Heart right ventricle (tissue), 16 donors: ENCODE measurements at regions not wholly inside any gene's neighbourhood (a gene's known extent, or its start where the extent isn't known, plus 50 kb on each side); places are given as distances from the start of the nearest gene placed in this dataset.

Experiments used
- ATAC-seq, 8 donors: fragments of 200-7000 bp; cut with Tn5 transposase; one replicate each; pipeline ENCODE4 v1.9.1; 2020; ENCODE audit warnings: mild to moderate bottlenecking in 8 of 8, moderate library complexity in 8 of 8, moderate number of reproducible peaks in 1 of 8
- DNase-seq, 2 donors: peaks; one replicate each; pipeline ENCODE4 v3.0.0-alpha.2; 2020
- H3K27ac ChIP-seq, 10 donors: fragments of 200-600 bp; sonication (generic) in 2 of 10; one replicate each; pipeline versions ENCODE4 v1.5.0 to v1.8.0; 2020 to 2022; ENCODE audit warnings: mild to moderate bottlenecking in 3 of 10
- H3K27me3 ChIP-seq, 7 donors: fragments of 200-600 bp; one replicate each; pipeline ENCODE4 v1.8.0; 2021 to 2022; ENCODE audit warnings: mild to moderate bottlenecking in 2 of 7
- H3K36me3 ChIP-seq, 9 donors: fragments of 200-600 bp; sonication (generic) in 1 of 9; one replicate each; pipeline versions ENCODE4 v1.5.0 to v1.8.0; 2020 to 2022; ENCODE audit warnings: mild to moderate bottlenecking in 2 of 9
- H3K4me1 ChIP-seq, 9 donors: fragments of 200-600 bp; sonication (generic) in 1 of 9; one replicate each; pipeline versions ENCODE4 v1.5.0 to v1.8.0; 2020 to 2022; ENCODE audit warnings: mild to moderate bottlenecking in 4 of 9
- H3K4me3 ChIP-seq, 10 donors: fragments of 200-600 bp; sonication (generic) in 2 of 10; one replicate each; pipeline versions ENCODE4 v1.5.0 to v1.8.0; 2020 to 2022; ENCODE audit warnings: mild to moderate bottlenecking in 7 of 10, moderate library complexity in 2 of 10
- H3K9me3 ChIP-seq, 11 donors: fragments of 200-600 bp in 10 of 11; sonication (generic) in 2 of 11; one replicate each; pipeline versions ENCODE4 v1.5.0 to v1.8.0; 2013 to 2022; ENCODE audit warnings: mild to moderate bottlenecking in 2 of 11, control low read depth in 1 of 11, moderate library complexity in 1 of 11
- CTCF ChIP-seq, 9 donors: fragments of 200-600 bp; sonication (generic) in 2 of 9; IDR thresholded peaks; one replicate each; pipeline versions ENCODE4 v1.5.0 to v1.8.0; 2021 to 2022; ENCODE audit warnings: antibody characterized with exemption in 9 of 9, mild to moderate bottlenecking in 5 of 9, moderate library complexity in 1 of 9
- WGBS, 2 donors: extraction: QIAGEN DNeasy Blood & Tissue Kit; methylation state at CpG; one replicate each; pipeline ENCODE4 v1.1.7; 2013; ENCODE audit warnings: inconsistent platforms in 1 of 2; 5-methylcytosine and 5-hydroxymethylcytosine counted together
- intact Hi-C, 10 donors: fragments of 100-400 bp; cut with DNase I; formaldehyde crosslinking; loops; one replicate each; pipeline versions ENCODE4 v1.11.1 to v1.14.2; 2022
- donor health status: Arrhythmogenic right ventricular cardiomyopathy.
- donor health status: ischemic (EF 13 %, LVEDD 7.1; RV severe dilation, severe dysfunction).
- donor health status: healthy with polysubstance abuse.
- donor health status: DM: no; HTN: yes; CAD: no.
- donor health status: DM: no; HTN: no; CAD: no.
- donor health status: ischemic (EF 25% LVEDD 6.9; RV normal size, moderate dysfunction).
- donor health status: ischemic (EF 25% LVEDD 5.7; RV mildly dilated, moderate dysfunction).
- donor health status: healthy.
- donor health status: DM: yes; HTN: yes; CAD: no.
- donor health status: Ischemic cardiomyopathy.
- donor health status: ischemic (EF 35%, LVEDD 5.7; RV mildly dilated, moderate dysfunction).
- donor health status: nonischemic (EF 11% LVEDD 7.7; RV severe dilation, severe dysfunction).
- donor health status: DM: yes; HTN: yes; CAD: no.
- donor health status: PGD.
- donor health status: ischemic (EF 29% LVEDD 5.4; RV normal size, mild dysfunction).
- donor health status: nonischemic (EF 23%, LVEDD 6.1; RV moderate dilation, normal function).

DNA sequence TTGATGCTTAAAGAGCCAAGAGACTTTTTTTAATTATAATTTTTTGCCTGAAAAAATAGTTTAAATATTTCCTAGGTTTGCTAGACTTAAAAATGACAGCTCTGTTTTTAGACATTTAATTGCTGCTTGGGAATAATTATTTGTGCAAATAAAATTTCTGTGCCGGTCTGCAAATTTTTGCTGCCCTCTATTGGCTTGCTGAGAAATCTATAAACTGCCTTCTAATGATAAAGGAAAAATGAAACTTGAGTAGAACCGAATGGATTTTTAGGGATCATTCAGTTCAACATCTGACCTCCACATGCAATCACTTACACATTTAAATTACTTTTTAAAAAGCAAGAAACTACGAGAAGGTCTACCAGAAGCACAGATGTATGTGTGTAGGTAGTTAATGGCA lies 434.0 kb downstream of the FAM133A start:
- TF ChIP-seq CTCF (IDR thresholded peaks at IDR 0.05) = no peak
- WGBS, 2 donors = 32 to 49% methylated on average over 3 of the region's 3 CpGs
- Histone ChIP-seq H3K27ac (no peak overlapping the region), H3K4me3 (no peak overlapping the region), H3K36me3 (no peaks in the 10 kb centered on the region), H3K9me3 (peaks cover 0 to 6% (median 0%) of the 10 kb centered on the region in 11 donors), H3K4me1 (no peaks in the 10 kb centered on the region), H3K27me3 (peaks cover 0 to 3% (median 0%) of the 10 kb centered on the region in 7 donors)
- intact Hi-C loops = no loop called here
- DNase-seq (no peak), ATAC-seq (no peak)

DNA sequence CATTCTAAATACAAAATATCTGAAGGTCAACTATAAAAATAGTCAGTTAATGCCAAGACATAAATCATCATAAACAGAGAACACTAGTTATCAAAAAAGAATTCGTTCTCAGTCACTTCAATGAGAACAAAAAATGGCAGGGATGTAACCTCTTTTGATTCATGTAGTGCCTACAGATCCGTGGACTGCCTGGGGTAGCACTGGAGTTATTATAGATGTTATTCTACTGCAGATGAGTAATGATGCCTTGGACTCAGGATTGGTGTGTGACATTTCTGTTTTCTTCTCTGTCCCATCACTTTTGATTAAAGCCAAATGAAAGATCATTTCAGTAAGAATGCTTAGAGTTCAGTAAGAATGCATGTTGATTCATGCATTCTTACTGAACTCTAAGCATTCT lies 440.4 kb downstream of the FAM133A start:
- H3K27ac ChIP-seq = no peak overlapping the region
- intact Hi-C loops = no loop called here
- ATAC-seq (no peak), DNase-seq (no peak)
- peaks cover 0 to 4% (median 0%) of the 10 kb centered on the region in 7 donors for H3K27me3 ChIP-seq
- no peaks in the 10 kb centered on the region for H3K9me3 ChIP-seq
- no peak overlapping the region for H3K4me3 ChIP-seq
- WGBS, 2 donors = 49 to 67% methylated on average over 2 of the region's 2 CpGs
- H3K4me1 ChIP-seq = no peaks in the 10 kb centered on the region
- no peaks in the 10 kb centered on the region for H3K36me3 ChIP-seq
- TF ChIP-seq CTCF (IDR thresholded peaks at IDR 0.05) = no peak

DNA sequence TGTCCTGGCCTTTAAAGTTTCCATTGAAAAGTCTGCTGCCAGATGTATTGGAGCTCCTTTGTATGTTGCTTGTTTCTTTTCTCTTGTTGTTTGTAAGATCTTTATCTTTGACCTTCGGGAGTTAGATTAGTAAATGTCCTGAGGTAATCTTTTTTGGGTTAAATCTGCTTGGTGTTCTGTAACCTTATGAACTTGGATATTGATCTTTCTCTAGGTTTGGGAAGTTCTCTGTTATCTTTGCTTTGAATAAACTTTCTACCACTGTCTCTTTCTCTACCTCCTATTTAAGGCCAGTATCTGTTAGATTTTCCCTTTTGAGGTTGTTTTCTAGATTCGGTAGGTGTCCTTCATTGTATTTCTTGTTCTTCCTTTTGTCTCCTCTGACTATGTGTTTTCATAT lies 447.8 kb downstream of the FAM133A start:
- Histone ChIP-seq H3K36me3 (no peaks in the 10 kb centered on the region), H3K9me3 (no peaks in the 10 kb centered on the region), H3K4me3 (no peak overlapping the region), H3K27ac (no peak overlapping the region), H3K4me1 (no peaks in the 10 kb centered on the region), H3K27me3 (no peaks in the 10 kb centered on the region)
- DNase-seq = no peak
- intact Hi-C loops = no loop called here
- WGBS, 2 donors = 60 to 69% methylated on average over 2 of the region's 2 CpGs
- TF ChIP-seq CTCF (IDR thresholded peaks at IDR 0.05) = no peak
- ATAC-seq = no peak

GRCh38 chrX:94123062-94123461 lies 449.1 kb downstream of the FAM133A start:
- 53 to 74% methylated on average over 2 of the region's 2 CpGs for WGBS, 2 donors
- Histone ChIP-seq H3K4me1 (no peaks in the 10 kb centered on the region), H3K27ac (no peak overlapping the region), H3K4me3 (no peak overlapping the region), H3K9me3 (no peaks in the 10 kb centered on the region), H3K27me3 (no peaks in the 10 kb centered on the region), H3K36me3 (no peaks in the 10 kb centered on the region)
- no peak for DNase-seq
- TF ChIP-seq CTCF (IDR thresholded peaks at IDR 0.05) = no peak
- intact Hi-C loops = no loop called here
- no peak for ATAC-seq

GRCh38 chrX:94162971-94163370 lies 489.0 kb downstream of the FAM133A start:
- intact Hi-C loops = no loop called here
- no peak for DNase-seq
- no peak for ATAC-seq
- Histone ChIP-seq H3K27ac (no peak overlapping the region), H3K4me1 (no peaks in the 10 kb centered on the region), H3K27me3 (no peaks in the 10 kb centered on the region), H3K4me3 (no peak overlapping the region), H3K36me3 (no peaks in the 10 kb centered on the region), H3K9me3 (no peaks in the 10 kb centered on the region)
- TF ChIP-seq CTCF (IDR thresholded peaks at IDR 0.05) = no peak
- WGBS, 2 donors = 65 to 72% methylated on average over 2 of the region's 2 CpGs
